GM12892 (cell line): ENCODE measurements at regions not wholly inside any gene's neighbourhood (a gene's known extent, or its start where the extent isn't known, plus 50 kb on each side); places are given as distances from the start of the nearest gene placed in this dataset.

Experiments used
- POLR2A ChIP-seq: IDR thresholded peaks from 2 replicates; pipeline ENCODE4 v1.6.1; 2011; ENCODE audit warnings: low read depth, low read length, control low read depth
- POLR2AphosphoS5 ChIP-seq: IDR thresholded peaks from 2 replicates; pipeline ENCODE4 v1.6.1; 2011; ENCODE audit warnings: low read depth, low read length, control low read depth
- TAF1 ChIP-seq: IDR thresholded peaks from 2 replicates; pipeline ENCODE4 v1.6.1; 2011; ENCODE audit warnings: low read depth, mild to moderate bottlenecking, control low read depth, low read length, borderline replicate concordance

DNA sequence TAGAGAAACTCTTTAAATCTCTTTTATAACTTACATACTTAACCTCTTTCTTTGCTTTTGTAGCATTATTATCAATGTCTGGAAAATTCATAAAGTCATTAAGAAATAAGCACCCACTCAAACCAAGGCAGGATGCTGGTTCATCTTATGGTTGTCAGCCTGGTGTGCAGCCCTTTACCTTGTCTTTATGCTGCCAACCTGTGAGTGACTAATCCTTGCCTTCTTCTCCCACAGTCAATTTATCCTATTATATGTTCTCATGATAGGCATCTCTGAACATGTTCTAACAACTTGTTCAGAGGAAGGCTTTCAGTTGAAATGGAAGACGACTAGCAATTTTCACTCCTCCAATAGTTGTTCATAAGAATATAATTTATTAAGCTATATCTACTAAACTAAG is 186.9 kb upstream of the CAND1 start:
- TF ChIP-seq POLR2A (no peak), POLR2AphosphoS5 (no peak), TAF1 (no peak)
